Caki2 (cell line): ENCODE measurements at regions not wholly inside any gene's neighbourhood (a gene's known extent, or its start where the extent isn't known, plus 50 kb on each side); places are given as distances from the start of the nearest gene placed in this dataset.

Experiments
- DNase-seq: peaks from one replicate; pipeline ENCODE4 v3.0.0-alpha.2; 2015; ENCODE audit warnings: low read depth
- in situ Hi-C: cut with HindIII; loops from 2 replicates; pipeline ENCODE4 v1.10.0; 2016; ENCODE audit warnings: low sequenced_read_pairs, low pct_unique_long_range_greater_than_20kb, mixed read lengths

DNA sequence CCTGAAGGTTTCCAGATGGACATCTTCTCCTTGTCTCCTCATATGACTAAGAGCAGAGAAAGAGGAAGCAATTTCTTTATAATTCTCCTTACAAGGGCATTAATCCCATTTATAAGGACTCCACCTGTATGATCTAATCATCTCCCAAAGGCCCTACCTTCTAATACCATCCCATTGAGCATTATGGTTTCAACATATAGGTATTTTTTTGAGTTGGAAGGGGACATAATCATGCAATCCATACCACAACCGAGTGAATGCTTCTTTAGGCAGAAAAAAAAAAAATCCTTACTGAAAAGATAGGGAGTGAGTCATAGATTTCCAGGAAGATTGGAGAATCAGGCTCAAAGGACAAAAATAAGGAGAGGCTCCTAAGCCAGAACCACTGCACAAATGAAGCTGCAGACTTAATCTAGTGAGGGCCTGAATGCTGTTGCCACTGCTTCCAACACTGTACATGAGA lies 312.5 kb upstream of the HS3ST1 start:
- in situ Hi-C loops = no loop called here
- peak; percentile 26 for DNase-seq

DNA sequence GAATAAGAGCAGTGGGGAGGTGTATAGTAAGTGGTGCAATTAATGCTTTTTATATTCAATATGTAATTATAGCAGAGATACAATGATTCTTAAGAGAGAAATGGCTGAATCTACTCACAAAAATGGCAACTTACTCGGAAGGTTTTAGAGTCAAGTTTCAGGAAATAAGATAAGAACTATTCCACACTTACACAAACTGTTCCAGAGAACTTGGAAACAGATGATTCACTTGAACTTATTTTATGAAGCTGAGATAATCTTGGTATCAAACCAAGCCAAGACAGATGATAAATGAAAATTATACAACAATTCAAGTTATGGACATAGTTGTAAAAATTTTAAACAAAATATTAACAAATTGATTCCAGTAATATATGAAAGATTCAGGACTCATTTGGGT lies 311.3 kb upstream of the HS3ST1 start:
- DNase-seq = no peak
- in situ Hi-C loops = no loop called here

DNA sequence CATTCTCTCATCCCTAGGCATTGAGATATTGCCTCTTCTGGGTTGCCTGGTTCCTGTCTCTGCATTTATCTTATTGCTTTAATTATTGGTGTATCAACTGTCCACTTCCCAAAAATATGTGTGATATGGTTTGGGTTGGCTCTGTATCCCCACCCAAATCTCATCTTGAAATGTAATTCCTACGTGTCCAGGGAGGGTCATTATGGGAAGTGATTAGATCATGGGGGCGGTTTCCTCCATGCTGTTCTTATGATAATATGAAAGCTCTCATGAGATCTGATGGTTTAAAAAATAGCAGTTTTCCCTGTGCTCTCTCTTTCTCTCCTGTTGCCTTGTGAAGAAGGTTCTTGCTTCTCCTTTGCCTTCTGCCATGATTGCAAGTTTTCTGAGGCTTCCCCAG lies 308.3 kb upstream of the HS3ST1 start:
- in situ Hi-C loops = no loop called here
- no peak for DNase-seq

GRCh38 chr4:11735651-11736050 lies 307.0 kb upstream of the HS3ST1 start:
- in situ Hi-C loops = no loop called here
- no peak for DNase-seq

DNA sequence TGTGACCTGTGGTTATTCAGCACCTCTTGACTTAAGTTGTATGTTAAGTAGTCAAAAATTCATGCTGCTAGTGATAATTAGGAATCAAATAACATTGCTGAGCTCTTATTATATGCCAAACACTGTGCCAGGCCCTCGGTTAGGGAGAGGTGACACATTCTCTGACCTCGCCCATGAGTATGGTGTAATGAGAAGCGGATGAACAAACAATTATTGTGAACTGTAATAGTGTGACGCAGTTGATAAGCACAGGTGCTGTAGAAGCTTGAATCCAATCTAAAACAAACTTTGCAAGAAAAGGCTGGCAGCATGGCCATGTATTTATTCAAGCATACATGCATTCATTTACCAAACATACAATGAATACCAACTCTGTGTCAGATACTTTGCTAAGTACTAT lies 303.5 kb upstream of the HS3ST1 start:
- in situ Hi-C loops = no loop called here
- DNase-seq = no peak

- DNase-seq = no peak
- in situ Hi-C loops = no loop called here
These were observed 301.9 kb upstream of the HS3ST1 start for GRCh38 chr4:11730545-11730944.

DNA sequence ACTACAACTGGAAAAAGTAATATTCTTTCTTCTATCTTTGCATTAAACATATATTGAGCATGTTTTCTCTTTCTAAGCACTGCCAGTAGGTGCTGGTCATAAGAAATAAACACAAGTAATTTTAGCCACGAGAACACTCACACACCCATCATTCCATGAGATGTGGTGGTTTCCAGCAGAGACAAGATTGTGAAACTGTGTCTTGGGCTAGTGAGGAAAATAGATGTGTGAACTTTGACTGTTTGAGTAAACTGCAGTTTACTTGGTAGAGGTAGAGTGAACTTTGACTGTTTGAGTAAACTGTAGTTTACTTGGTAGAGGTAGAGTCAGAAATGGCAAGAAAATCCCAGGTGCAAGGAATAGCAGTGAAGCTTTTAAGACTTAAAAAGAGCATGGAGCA lies 300.9 kb upstream of the HS3ST1 start:
- no peak for DNase-seq
- in situ Hi-C loops = no loop called here

DNA sequence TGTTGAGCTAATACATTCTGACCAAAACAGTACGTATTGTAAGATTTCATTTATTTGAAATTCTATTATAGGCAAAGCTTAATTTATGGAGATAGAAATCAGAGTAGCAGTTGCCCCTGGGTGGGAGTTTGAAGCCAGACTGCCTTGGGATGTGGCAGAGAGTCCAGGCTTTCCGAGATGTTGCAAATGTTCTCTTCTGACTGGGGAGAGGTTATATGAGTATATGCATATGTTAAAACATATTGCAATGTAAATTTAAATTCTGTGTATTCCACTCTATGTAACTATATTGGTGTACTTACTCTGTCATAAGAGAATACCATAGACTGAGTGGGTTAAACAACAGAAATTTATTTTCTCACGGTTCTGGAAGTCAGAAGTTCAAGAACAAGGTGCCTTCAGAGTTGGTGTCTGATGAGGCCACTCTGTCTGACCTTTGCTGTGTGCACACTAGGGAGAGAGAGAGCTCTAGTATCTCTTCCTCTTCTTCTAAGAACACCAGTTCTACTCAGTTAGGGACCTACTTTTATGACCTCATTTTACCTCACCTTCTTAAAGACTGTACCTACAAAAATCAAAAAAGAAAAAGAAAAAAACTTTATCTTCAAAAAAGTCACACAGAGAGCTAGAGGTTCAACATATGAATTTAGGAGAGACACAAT lies 299.3 kb upstream of the HS3ST1 start:
- DNase-seq = no peak
- in situ Hi-C loops = no loop called here

- DNase-seq = no peak
- in situ Hi-C loops = no loop called here
These were observed 296.0 kb upstream of the HS3ST1 start for GRCh38 chr4:11724731-11725130.

DNA sequence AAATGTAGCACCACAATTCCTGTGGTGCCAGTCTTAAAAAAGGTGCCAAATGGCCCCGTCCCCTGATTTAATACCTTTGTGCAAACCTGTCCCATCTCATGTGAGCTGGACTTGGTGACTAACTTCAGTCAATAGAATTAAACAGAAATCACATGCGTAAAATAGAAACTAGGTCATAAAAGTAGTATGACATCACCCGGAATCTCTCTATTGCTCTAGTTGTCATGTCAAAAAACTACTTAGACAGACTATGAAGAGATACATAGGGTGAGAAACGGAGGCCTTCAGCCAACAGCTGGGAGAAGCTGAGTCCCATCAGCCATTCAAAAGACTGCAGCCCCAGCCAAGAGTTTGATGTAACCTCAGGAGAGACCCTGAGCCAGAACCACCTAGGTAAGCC lies 293.5 kb upstream of the HS3ST1 start:
- no peak for DNase-seq
- in situ Hi-C loops = no loop called here

GRCh38 chr4:11720292-11720691 lies 291.6 kb upstream of the HS3ST1 start:
- in situ Hi-C loops = no loop called here

DNA sequence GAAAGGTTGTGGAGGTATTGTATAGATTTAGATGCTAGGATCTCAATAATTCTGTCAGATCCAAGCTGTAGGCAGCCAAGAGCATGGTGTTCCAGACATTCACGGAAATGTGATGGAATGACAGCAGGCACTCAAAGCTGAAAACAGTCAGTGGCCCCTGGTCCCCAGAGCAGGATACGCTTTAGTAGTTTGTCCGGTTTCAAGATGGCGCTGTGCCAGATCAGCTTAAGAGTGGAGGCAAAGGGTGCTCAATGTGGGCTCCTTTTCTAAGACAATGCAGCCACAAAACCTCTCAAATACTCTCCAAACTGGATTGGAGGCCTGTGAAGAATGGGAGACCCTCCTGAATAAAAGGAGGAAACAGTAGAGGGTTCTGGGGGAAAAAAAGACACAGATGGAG lies 291.2 kb upstream of the HS3ST1 start:
- in situ Hi-C loops = no loop called here
- DNase-seq = no peak

More at GRCh38 chr4:11720292-11720691, 291.6 kb upstream of the HS3ST1 start:
- DNase-seq = peak; percentile 15

DNA sequence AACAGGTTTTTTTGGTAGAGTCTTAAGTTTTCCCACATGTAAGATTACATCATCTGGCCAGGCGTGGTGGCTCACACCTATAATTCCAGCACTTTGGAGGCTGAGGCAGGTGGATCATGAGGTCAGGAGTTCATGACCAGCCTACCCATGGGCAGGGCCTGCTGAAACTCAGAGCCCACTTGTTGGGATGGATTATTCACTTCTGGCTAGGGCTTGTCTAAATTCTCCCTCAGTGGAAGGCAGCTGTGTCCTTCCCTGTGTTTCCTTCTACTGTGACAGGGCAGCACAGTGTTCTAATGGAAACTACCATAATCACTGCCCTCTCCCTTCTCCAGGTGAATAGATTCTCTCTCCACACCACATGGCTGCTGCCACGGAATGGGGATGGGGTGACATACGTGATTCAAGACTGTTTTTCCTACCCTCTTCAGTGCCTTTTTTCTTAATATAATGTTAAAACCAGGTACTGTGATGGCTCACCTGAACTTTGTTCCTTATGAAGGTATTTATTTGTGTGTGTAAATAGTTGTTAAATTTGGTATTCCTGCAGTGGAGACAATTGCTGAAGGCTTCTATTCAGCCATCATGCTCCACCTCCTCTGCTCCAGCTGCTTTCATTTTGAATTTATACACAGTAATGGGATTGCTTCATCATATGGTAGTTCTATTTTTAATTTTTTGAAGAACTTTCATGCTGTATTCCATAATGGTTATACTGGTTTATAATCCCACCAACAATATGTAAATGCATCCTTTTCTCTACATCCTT lies 287.2 kb upstream of the HS3ST1 start:
- in situ Hi-C loops = no loop called here

GRCh38 chr4:11710453-11711093 lies 281.9 kb upstream of the HS3ST1 start:
- in situ Hi-C loops = no loop called here
- DNase-seq = no peak

More for the DNA sequence above, 287.2 kb upstream of the HS3ST1 start:
- DNase-seq = no peak

DNA sequence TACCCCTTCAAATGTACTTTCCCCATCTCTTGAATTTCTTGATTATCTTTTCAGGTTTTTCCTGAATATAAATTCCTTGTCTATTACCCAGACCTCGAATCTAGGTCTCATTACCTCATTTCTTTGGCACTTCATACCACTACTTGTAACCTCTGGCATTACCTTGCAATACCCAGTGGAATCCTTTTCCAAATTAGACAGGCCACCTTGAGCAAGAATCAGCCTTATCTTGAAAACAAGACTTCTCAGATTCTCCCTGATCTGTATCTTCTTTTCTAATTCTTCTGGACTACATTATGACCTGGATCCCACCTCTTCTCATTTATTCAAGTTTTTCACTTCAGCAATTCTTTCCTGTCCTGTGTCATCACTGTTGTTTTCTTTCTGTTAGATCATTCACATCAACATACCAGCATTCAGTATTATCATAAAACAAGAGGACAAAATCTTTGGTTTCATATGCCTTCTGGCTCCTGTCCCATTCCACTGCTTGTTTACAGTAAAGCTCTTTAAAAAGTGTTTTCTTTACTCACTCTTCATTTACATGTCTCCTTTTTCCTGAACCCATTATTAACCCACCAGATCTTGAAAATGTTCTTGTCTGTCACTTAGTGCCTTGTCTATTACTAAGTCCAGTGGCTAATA lies 275.6 kb upstream of the HS3ST1 start:
- peak; percentile 39 for DNase-seq
- in situ Hi-C loops = no loop called here

- no peak for DNase-seq
- in situ Hi-C loops = no loop called here
These were observed 274.3 kb upstream of the HS3ST1 start for GRCh38 chr4:11702886-11703557.

- no peak for DNase-seq
- in situ Hi-C loops = no loop called here
These were observed 273.5 kb upstream of the HS3ST1 start for GRCh38 chr4:11701966-11702725.

DNA sequence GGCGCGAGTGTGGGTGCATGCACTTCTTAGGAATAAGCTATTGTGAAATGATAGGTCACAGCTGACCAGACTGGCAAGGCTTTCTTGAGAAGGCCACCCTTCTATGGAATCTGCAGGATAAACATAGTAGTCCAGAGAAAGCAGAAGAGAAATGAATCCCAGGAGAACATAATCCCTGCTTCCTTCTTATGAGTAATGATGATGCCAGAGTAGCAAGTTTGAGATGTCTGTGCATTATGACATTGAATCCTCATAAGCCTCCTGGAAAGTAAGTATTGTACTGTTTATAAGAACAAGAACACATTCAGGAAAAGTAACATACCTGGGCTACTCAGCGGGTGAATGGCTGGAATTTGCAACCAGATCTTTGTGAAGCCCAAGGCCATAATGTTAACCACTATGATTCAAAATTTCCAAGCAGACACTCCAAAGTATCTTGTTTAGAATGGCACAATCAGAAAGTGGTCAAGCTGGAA lies 272.1 kb upstream of the HS3ST1 start:
- DNase-seq = peak; percentile 12
- in situ Hi-C loops = no loop called here
